GM21786 (cell line): ENCODE measurements at regions not wholly inside any gene's neighbourhood (a gene's known extent, or its start where the extent isn't known, plus 50 kb on each side); places are given as distances from the start of the nearest gene placed in this dataset.

Experiments
- ATAC-seq: cut with Tn5 transposase; IDR thresholded peaks from one replicate; pipeline ENCODE4 v1.9.1; 2021; ENCODE audit not compliant: unreplicated experiment

DNA sequence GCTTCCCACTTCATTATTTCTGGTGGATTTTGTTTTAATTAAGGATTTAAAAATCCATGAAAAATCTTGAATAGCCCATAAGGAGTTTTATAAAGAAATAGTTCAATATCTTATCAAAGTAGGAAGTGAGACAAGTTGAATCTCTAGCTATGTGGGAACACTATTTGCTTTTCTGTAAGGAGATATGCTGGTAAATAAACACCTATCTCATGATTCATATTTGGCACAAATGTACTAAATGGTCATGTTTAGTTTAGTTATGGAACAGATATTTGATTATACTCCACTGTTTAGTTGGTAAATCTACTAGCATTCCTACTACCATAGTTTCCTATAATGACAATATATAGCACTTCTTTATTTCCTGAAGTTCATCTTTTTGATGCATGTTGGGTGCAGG lies 239.9 kb upstream of the CEP162 start:
- no peak for ATAC-seq

- ATAC-seq = no peak
Observed at GRCh38 chr6:84466511-84466910, 239.1 kb upstream of the CEP162 start.

- no peak for ATAC-seq
Observed at GRCh38 chr6:84464471-84464870, 237.0 kb upstream of the CEP162 start.

DNA sequence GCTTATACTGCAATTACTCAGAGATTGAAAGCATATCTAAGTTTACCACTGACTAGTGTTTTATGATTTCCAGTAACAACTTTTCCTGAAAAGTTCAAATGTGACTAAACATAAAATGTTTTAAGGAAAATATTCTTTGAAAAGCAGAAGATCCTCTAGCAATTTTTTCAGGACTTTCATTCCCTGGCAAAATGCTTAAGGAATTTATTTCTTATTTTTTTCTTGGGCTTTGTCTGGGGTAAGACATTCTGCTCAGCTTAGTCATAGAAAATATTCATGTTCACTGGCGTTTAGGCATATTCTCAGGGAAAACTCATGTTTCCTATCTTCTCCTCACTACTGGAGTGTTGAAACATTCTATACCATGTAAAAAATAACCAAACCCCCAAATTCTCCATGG lies 235.3 kb upstream of the CEP162 start:
- no peak for ATAC-seq

DNA sequence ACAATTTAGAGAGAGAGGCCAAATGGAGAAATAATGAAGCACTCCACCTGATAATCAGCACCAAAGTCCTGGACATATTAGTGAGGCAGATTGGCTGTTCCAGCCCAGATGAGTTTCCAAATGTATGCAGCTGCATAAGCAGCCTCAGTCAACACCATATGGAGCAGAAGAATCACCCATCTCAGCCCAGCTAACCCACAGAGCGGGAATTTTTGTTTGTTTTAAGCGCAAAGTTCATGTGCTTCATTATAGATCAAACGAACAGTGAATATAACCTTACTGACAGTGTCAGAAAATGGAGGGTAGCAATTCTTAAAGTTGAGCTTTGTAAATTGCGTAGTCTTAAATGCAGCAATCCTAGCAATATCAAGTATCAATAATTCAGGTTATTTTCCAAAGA lies 234.0 kb upstream of the CEP162 start:
- ATAC-seq = no peak

DNA sequence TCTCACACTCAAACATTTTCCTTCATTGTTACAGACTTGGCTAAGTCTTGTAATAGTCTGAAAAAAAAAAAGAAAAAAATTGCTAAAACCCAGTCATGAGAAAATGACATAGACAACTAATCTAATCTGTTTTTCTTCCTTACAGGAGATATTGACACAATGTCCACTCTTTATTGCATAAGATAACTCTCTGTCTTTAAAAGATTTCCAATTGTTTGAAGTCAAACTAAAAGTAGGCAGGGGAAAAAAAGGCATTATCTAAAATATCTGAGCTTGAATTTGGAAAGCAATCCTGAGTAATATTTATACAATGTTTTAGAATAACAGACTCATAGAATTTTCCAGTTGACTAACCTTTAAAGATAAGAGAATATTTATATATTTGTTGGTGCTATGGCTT lies 233.0 kb upstream of the CEP162 start:
- ATAC-seq = no peak

GRCh38 chr6:84459401-84459800 lies 232.0 kb upstream of the CEP162 start:
- ATAC-seq = no peak

DNA sequence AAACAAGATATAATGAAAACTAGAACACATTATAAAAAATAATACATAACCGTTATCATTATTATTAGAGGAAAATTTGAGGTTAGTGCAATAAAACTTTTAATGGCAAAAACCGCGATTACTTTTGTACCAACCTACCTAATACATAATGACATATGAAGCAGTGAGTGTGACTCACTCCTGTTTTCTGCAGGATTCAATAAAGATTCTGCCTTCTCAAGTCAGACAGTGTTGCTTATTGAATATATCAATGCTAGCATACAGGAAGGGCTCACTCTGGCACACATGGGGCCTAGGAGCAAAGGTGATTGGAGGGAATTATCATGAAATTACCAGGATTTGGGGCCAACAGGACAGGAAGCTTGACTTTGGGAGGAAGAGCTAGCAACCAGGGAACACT lies 230.8 kb upstream of the CEP162 start:
- ATAC-seq = no peak

GRCh38 chr6:84457276-84457675 lies 229.8 kb upstream of the CEP162 start:
- ATAC-seq = no peak

- ATAC-seq = no peak
Observed at GRCh38 chr6:84456803-84457202, 229.4 kb upstream of the CEP162 start.

GRCh38 chr6:84455511-84456029 lies 228.1 kb upstream of the CEP162 start:
- no peak for ATAC-seq

DNA sequence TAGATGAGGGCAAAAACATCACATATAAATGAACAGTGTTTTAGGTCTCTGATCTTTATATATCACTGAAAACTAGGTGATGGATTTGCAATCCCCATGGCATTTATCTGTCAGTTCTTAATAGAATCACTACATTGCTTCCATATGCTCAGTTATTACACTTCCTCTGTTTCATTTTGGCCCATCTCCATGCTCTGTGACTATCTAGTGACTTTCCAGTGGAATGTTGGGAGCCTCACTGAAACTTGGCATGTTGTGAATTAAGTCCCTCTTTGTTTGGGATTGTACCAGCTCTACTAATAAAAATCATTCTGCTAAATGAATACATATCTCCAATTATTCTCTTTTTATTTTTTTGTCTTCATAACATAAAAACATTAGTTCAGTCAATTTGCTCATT lies 226.1 kb upstream of the CEP162 start:
- no peak for ATAC-seq

DNA sequence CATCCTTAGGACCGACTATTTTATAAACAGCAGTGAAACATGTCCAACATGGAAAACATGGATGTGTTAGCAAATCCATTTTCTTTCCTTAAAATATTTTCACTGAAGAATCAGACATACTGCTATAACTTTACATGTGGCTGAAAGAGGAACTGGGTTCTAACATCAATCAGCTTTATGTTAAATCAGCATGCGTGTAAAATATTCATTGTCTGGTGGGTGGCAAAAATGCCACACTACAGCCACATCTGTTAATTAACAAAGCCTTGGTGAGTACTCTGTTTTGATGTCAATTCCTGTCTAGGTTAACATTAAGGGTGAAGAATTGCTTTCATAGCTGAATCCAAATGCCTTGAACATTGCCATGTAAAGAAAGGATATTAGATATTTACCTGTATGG lies 222.6 kb upstream of the CEP162 start:
- no peak for ATAC-seq

DNA sequence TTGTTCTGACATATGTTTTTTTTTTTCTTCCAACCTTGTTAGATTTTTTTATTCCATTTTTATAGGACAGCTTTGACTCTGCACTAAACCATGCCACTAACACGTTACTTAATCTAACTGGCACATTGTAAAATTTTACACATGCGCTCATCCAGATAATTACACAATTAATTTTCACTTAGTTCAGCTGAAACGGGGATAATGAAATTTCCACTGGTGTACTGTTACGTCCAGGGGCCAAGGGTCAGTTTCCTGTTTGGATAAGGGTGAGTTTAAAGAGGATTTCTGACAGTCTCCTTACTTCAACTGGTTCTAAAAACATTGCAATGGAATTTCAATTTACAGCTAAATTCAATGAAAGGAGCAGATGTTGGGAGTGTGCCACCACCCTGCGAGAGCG lies 221.8 kb upstream of the CEP162 start:
- no peak for ATAC-seq

- no peak for ATAC-seq
Observed at GRCh38 chr6:84448331-84448730, 220.9 kb upstream of the CEP162 start.

GRCh38 chr6:84447651-84448050 lies 220.2 kb upstream of the CEP162 start:
- ATAC-seq = no peak

DNA sequence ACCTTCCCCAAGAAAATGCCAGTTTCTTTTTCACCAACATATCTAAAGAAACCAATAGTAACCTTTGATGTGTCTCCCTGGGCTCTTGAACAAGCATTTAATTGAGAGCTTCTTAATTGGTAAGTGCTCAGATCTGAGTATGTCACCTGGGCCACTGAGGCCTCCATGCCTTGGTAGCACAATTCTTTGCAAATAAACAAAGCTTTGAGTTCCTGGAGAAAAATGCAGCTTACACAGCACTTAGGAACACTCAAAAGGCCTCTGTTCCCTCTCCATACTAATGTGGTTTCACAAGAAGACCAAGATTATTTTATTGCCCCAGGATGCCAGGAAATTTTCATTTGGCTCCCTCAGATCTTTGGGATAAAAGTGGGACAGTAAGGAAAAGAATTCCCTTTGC lies 217.6 kb upstream of the CEP162 start:
- no peak for ATAC-seq

- no peak for ATAC-seq
Observed at GRCh38 chr6:84442208-84442607, 214.8 kb upstream of the CEP162 start.

- no peak for ATAC-seq
Observed at GRCh38 chr6:84441456-84441855, 214.0 kb upstream of the CEP162 start.

DNA sequence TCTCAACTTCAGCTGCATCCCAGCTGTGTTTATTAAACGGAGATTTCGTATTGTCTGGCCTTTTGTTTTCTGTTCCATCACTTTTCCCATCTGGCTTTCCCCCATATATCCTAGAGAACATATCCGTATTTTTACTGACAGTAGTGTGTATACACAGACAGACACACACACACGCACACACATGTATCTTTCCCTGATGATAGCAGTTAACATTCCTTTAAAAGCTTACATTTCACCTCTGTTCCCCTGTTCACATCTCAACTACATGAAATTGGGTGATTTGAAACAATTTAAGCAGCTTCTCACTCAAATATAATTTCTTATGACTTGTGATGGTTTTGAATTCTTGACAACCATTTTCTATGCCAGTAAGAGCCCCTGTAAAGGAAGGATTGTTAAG lies 207.1 kb upstream of the CEP162 start:
- ATAC-seq = no peak

GRCh38 chr6:84432619-84433018 lies 205.2 kb upstream of the CEP162 start:
- no peak for ATAC-seq

GRCh38 chr6:84428300-84428907 lies 201.0 kb upstream of the CEP162 start:
- ATAC-seq = peak; percentile 70

DNA sequence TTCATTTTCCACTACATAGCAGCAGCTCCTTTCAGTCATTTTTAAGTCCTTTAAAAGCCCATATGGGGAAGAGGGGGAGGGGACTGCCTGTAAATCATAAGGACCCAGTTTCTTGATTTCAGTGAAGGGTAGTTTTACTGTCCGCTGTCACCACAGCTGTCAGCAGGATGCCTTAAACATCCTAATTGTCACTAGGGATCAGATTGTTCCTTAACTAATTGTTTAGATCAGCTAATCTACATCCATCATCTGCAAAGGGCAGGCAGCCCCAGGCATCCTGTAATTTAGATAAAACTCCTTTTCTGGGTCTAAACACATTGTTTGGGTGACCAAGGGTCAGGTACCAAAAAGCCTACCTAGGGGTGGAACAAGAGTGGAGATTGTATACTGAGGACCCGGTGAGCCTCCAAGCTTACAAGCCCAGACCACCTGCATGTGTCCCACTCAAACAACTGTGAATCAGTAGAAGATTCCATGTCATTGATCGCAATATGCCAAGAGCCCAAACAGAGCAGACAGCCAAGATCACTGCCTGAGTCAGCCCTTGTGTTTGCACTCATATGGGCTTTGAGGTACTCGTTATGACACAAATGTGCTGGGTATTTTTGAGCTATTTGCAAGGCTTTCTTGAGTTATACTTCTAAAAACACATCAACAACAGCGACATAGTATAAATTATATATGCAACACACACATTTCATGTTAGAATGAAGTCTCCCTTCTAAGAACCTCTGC lies 198.7 kb upstream of the CEP162 start:
- no peak for ATAC-seq
